Progenitor cell of endocrine pancreas (in vitro differentiated cells): ENCODE measurements at regions not wholly inside any gene's neighbourhood (a gene's known extent, or its start where the extent isn't known, plus 50 kb on each side); places are given as distances from the start of the nearest gene placed in this dataset.

Experiments used
- DNase-seq: peaks from one replicate; pipeline ENCODE4 v3.0.0; 2021; ENCODE audit warnings: low spot score; ENCODE audit not compliant: unreplicated experiment
- H3K27ac Mint-ChIP-seq: 2 replicates; pipeline ENCODE4 v1.8.0; 2021; ENCODE audit warnings: mild to moderate bottlenecking, moderate library complexity, mixed read lengths
- H3K27me3 Mint-ChIP-seq: 2 replicates; pipeline ENCODE4 v1.8.0; 2021; ENCODE audit warnings: mixed read lengths
- H3K36me3 Mint-ChIP-seq: 2 replicates; pipeline ENCODE4 v1.8.0; 2022; ENCODE audit warnings: mixed read lengths; ENCODE audit not compliant: insufficient read depth
- H3K4me1 Mint-ChIP-seq: 2 replicates; pipeline ENCODE4 v1.8.0; 2021; ENCODE audit warnings: low read depth, mixed read lengths
- H3K4me3 Mint-ChIP-seq: 2 replicates; pipeline ENCODE4 v1.8.0; 2021; ENCODE audit warnings: low read depth, mild to moderate bottlenecking, moderate library complexity, mixed read lengths
- H3K9me3 Mint-ChIP-seq: 2 replicates; pipeline ENCODE4 v1.8.0; 2021; ENCODE audit warnings: low read depth, mixed read lengths
- TF ChIP-seq, protein P1 (sequence below): fragments of 200-600 bp; sonication (generic); IDR thresholded peaks from one replicate; pipeline ENCODE4 v1.5.0; 2021; ENCODE audit warnings: antibody characterized with exemption, mild to moderate bottlenecking; ENCODE audit not compliant: unreplicated experiment

GRCh38 chr1:36607263-36607651 lies 124.5 kb upstream of the CSF3R start:
- TF ChIP-seq, protein P1, sequence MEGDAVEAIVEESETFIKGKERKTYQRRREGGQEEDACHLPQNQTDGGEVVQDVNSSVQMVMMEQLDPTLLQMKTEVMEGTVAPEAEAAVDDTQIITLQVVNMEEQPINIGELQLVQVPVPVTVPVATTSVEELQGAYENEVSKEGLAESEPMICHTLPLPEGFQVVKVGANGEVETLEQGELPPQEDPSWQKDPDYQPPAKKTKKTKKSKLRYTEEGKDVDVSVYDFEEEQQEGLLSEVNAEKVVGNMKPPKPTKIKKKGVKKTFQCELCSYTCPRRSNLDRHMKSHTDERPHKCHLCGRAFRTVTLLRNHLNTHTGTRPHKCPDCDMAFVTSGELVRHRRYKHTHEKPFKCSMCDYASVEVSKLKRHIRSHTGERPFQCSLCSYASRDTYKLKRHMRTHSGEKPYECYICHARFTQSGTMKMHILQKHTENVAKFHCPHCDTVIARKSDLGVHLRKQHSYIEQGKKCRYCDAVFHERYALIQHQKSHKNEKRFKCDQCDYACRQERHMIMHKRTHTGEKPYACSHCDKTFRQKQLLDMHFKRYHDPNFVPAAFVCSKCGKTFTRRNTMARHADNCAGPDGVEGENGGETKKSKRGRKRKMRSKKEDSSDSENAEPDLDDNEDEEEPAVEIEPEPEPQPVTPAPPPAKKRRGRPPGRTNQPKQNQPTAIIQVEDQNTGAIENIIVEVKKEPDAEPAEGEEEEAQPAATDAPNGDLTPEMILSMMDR, result no peak
- no peaks in the 10 kb centered on the region for H3K9me3 Mint-ChIP-seq
- no peak for DNase-seq
- H3K27ac Mint-ChIP-seq, result no peak overlapping the region
- H3K27me3 Mint-ChIP-seq, result peaks cover 31% of the 10 kb centered on the region
- no peak overlapping the region for H3K4me3 Mint-ChIP-seq
- H3K36me3 Mint-ChIP-seq, result no peaks in the 10 kb centered on the region
- no peaks in the 10 kb centered on the region for H3K4me1 Mint-ChIP-seq

DNA sequence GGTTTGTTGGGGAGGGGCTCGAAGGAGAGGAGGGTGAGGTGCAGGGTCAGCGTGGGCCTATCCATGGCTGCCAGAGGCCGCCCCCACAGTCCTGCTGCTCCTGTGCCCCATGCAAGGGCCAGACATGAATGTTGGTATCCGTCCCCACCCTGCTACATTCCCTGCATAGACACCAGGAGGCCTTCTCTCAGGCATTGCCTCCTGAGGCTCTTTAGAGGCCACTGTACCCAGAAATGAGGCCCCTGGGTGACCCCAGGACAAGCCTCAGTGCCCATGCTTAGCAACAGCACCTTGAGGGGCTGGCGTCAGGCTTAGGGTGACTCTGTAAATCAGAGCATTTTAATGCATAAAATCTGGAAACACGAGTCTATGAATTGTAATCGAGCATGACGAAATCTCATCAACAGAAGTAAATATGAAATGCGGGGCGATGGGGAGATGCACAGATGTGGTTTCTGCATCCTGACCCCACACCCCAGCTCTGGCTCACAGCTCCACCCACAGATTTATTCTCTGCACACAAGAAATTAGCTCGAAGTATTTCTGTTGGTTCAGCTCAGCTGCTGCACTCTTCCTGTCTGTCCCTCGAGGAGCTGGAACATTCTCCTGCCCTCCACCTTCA lies 124.0 kb upstream of the CSF3R start:
- Mint-ChIP-seq H3K9me3 (no peaks in the 10 kb centered on the region), H3K4me3 (no peak overlapping the region), H3K4me1 (no peaks in the 10 kb centered on the region), H3K27me3 (peaks cover 32% of the 10 kb centered on the region), H3K27ac (no peak overlapping the region), H3K36me3 (no peaks in the 10 kb centered on the region)
- TF ChIP-seq, protein P1, result no peak
- DNase-seq, result no peak

- no peaks in the 10 kb centered on the region for H3K36me3 Mint-ChIP-seq
- H3K4me3 Mint-ChIP-seq, result no peak overlapping the region
- DNase-seq, result no peak
- TF ChIP-seq, protein P1, result no peak
- H3K4me1 Mint-ChIP-seq, result no peaks in the 10 kb centered on the region
- H3K27ac Mint-ChIP-seq, result no peak overlapping the region
- no peaks in the 10 kb centered on the region for H3K9me3 Mint-ChIP-seq
- peaks cover 39% of the 10 kb centered on the region for H3K27me3 Mint-ChIP-seq
Observed at GRCh38 chr1:36605942-36606640, 123.4 kb upstream of the CSF3R start.

GRCh38 chr1:36603461-36603860 lies 120.7 kb upstream of the CSF3R start:
- no peaks in the 10 kb centered on the region for H3K36me3 Mint-ChIP-seq
- no peak overlapping the region for H3K27ac Mint-ChIP-seq
- DNase-seq, result no peak
- peaks cover 50% of the 10 kb centered on the region for H3K27me3 Mint-ChIP-seq
- H3K4me1 Mint-ChIP-seq, result no peaks in the 10 kb centered on the region
- TF ChIP-seq, protein P1, result no peak
- no peak overlapping the region for H3K4me3 Mint-ChIP-seq
- no peaks in the 10 kb centered on the region for H3K9me3 Mint-ChIP-seq

- TF ChIP-seq, protein P1, result no peak
- H3K4me3 Mint-ChIP-seq, result no peak overlapping the region
- H3K27me3 Mint-ChIP-seq, result peaks cover 61% of the 10 kb centered on the region
- H3K27ac Mint-ChIP-seq, result no peak overlapping the region
- no peaks in the 10 kb centered on the region for H3K4me1 Mint-ChIP-seq
- no peaks in the 10 kb centered on the region for H3K36me3 Mint-ChIP-seq
- DNase-seq, result no peak
- no peaks in the 10 kb centered on the region for H3K9me3 Mint-ChIP-seq
Observed at GRCh38 chr1:36602184-36602583, 119.5 kb upstream of the CSF3R start.
